ENCODE measurements at regions not wholly inside any gene's neighbourhood (a gene's known extent, or its start where the extent isn't known, plus 50 kb on each side); places are given as distances from the start of the nearest gene placed in this dataset.

GRCh38 chr5:36755342-36755741 lies 121.2 kb upstream of the NIPBL start:
- no TSS peak for BruUV-seq (replicated peaks)
- no peaks in the 10 kb centered on the region for H3K9me3 ChIP-seq (ENCODE audit: control insufficient read depth in 1 of 2, insufficient read depth in 1 of 2, low read depth in 1 of 2, low read length in 2 of 2)
- CTCF ChIA-PET, result no interaction called here
- H4K20me1 ChIP-seq (ENCODE audit: insufficient read depth), result no peaks in the 10 kb centered on the region
- no peak overlapping the region for H3K9ac ChIP-seq (ENCODE audit: low read length)
- no peaks in the 10 kb centered on the region for H3K4me1 ChIP-seq (ENCODE audit: control insufficient read depth in 1 of 2, insufficient read depth in 2 of 2, low read length in 2 of 2)
- H2AFZ ChIP-seq (ENCODE audit: low read depth, low read length, poor library complexity, severe bottlenecking), result no peak overlapping the region
- RAD21 ChIA-PET (ENCODE audit: low non-redundant PET in 1 of 2, low total read pairs in 2 of 2, uncharacterized antibody in 2 of 2, unreplicated experiment in 2 of 2), result no interaction called here
- DNase-seq (ENCODE audit: low read depth, low spot score) (no peak), ATAC-seq (no peak)
- no peaks in the 10 kb centered on the region for H3K36me3 ChIP-seq (ENCODE audit: control insufficient read depth in 1 of 2, insufficient read depth in 2 of 2, low read length in 2 of 2)
- no peak overlapping the region for H3K4me2 ChIP-seq (ENCODE audit: low read length)
- H3K9me2 ChIP-seq (ENCODE audit: insufficient read depth), result no peaks in the 10 kb centered on the region
- no peak overlapping the region for H3K4me3 ChIP-seq (replicated peaks in 1 of 2; ENCODE audit: low read depth in 1 of 2, low read length in 2 of 2)
- POLR2A ChIA-PET, result no interaction called here
- no peaks in the 10 kb centered on the region for H3K27me3 ChIP-seq (ENCODE audit: insufficient read depth, low read length)
- H3K27ac ChIP-seq (ENCODE audit: low read depth, low read length), result no peak overlapping the region
- H3K79me2 ChIP-seq (ENCODE audit: insufficient read depth, low read length), result no peaks in the 10 kb centered on the region
- TF ChIP-seq CBX3 (IDR thresholded peaks at IDR 0.05; ENCODE audit: low read depth) (no peak), SRF (IDR thresholded peaks at IDR 0.05; ENCODE audit: low read depth) (no peak), ZNF274 (IDR thresholded peaks at IDR 0.05; ENCODE audit: low read depth, low read length) (no peak), TCF7L2 (IDR thresholded peaks at IDR 0.05; ENCODE audit: borderline replicate concordance, extremely low read depth, insufficient read depth, insufficient read length) (no peak), FOSL1 (IDR thresholded peaks at IDR 0.05; ENCODE audit: low read depth) (no peak), ZFX (IDR thresholded peaks at IDR 0.05) (no peak), EZH2 (IDR thresholded peaks at IDR 0.05) (no peak), YY1 (IDR thresholded peaks at IDR 0.05; ENCODE audit: extremely low read depth, insufficient replicate concordance, low read depth, low read length) (no peak), POLR2A (IDR thresholded peaks at IDR 0.05; ENCODE audit: borderline replicate concordance, extremely low read depth, insufficient read depth, insufficient read length) (no peak), JUND (IDR thresholded peaks at IDR 0.05) (no peak), ZBTB33 (IDR thresholded peaks at IDR 0.05; ENCODE audit: extremely low read depth, insufficient replicate concordance, low read length) (no peak), CTCF (IDR thresholded peaks at IDR 0.05 in 2 of 3, conservative IDR thresholded peaks at IDR 0.05 in 1 of 3; ENCODE audit: borderline replicate concordance in 1 of 3, insufficient read depth in 1 of 3, low read depth in 2 of 3, low read length in 2 of 3) (no peak), SP1 (IDR thresholded peaks at IDR 0.05; ENCODE audit: low read depth) (no peak), RAD21 (IDR thresholded peaks at IDR 0.05; ENCODE audit: low read depth) (no peak), POLR2AphosphoS5 (IDR thresholded peaks at IDR 0.05; ENCODE audit: low read depth, low read length) (no peak), REST (IDR thresholded peaks at IDR 0.05; ENCODE audit: low read depth) (no peak), EGR1 (IDR thresholded peaks at IDR 0.05; ENCODE audit: low read depth) (no peak), ATF3 (IDR thresholded peaks at IDR 0.05) (no peak), SIN3A (IDR thresholded peaks at IDR 0.05; ENCODE audit: low read depth) (no peak)
- intact Hi-C loops (cut with micrococcal nuclease), result no loop called here
